Activated naive CD4-positive, alpha-beta T cell treated with anti-CD3 and anti-CD28 coated beads, Interleukin-2, amount 50 U/mL, for 72 hours (primary cell): ENCODE measurements at regions not wholly inside any gene's neighbourhood (a gene's known extent, or its start where the extent isn't known, plus 50 kb on each side); places are given as distances from the start of the nearest gene placed in this dataset.
A peak's percentile ranks its signal among the peaks of the same experiment; 100 is the strongest.
"Not testable (repeated sequence)": the region's sequence is repeated elsewhere in the genome, so short reads cannot be mapped to it uniquely, and the experiment has no call there.

Experiments used
- ATAC-seq, 2 donors: fragments of 150-1000 bp; cut with Tn5 transposase; 2 replicates each; pipeline ENCODE4 v1.10.0; 2021; ENCODE audit warnings: mild to moderate bottlenecking in 2 of 2, moderate library complexity in 2 of 2
- DNase-seq, 2 donors: peaks; one replicate each; pipeline ENCODE4 v3.0.0; 2021 to 2022; ENCODE audit warnings: low spot score in 2 of 2
- H3K27ac Mint-ChIP-seq, 2 donors: one replicate each; pipeline ENCODE4 v1.8.0; 2022; ENCODE audit warnings: mild to moderate bottlenecking in 2 of 2, mixed read lengths in 2 of 2
- H3K36me3 Mint-ChIP-seq, 2 donors: one replicate each; pipeline ENCODE4 v1.8.0; 2022; ENCODE audit warnings: mixed read lengths in 2 of 2
- H3K9me3 Mint-ChIP-seq, 2 donors: one replicate each; pipeline ENCODE4 v1.8.0; 2022; ENCODE audit warnings: mixed read lengths in 2 of 2

DNA sequence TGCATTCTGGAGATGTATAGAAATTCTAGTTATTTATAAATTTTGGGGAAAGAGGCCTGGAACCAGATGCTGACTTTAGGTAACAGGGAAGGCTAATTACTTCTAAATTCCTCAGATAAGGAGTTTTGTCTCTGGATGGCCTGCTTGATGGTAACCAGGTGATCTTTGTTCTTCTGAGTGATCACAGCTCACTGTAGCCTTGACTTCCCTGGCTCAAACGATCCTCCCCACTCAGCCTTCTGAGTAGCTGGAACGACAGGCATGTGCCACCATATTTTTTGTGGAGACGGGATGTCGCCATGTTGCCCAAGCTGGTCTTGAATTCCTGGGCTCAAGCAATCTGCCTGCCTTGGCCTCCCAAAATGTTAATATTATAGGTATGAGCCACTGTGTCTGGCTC, 54.4 kb upstream of the MSH6 start:
- DNase-seq (no peak), ATAC-seq (no peak)
- H3K27ac Mint-ChIP-seq = no peak overlapping the region
- no peaks in the 10 kb centered on the region for H3K9me3 Mint-ChIP-seq
- H3K36me3 Mint-ChIP-seq = no peaks in the 10 kb centered on the region

DNA sequence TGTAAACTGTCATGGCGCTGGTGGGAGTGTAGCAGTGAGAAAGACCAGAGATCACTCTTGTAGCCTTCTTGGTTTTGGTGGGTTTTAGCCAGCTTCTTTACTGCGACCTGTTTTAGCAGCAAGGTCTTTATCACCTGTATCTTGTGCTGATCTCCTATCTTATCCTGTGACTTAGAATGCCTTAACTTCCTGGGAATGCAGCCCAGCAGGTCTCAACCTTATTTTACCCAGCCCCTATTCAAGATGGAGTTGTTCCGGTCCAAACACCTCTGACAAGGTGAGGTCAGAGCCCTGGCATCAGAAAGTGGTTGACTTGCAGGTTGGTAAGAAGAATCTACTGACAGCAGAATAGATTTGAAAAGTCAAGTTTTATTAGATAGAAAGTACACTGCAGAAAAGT, 55.0 kb upstream of the MSH6 start:
- no peak for ATAC-seq
- H3K36me3 Mint-ChIP-seq = no peaks in the 10 kb centered on the region

DNA sequence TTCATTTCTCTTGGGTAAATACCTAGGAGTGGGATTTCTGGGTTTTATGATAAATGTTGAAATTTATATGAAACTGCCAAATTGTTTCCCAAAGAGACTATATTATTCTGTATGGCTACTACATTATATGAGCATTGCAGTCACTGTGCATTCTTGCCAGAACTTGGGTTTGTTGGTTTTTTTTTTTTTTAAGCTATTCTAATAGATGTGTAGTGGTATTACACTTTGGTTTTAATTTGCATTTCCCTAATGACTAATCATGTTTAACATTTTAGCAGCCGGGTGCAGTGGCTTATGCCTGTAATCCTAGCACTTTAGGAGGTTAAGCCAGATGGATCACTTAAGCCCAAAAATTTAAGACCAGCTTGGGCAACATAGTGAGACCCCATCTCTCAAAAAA, 56.0 kb upstream of the MSH6 start:
- H3K36me3 Mint-ChIP-seq, H3K27ac Mint-ChIP-seq, DNase-seq, H3K9me3 Mint-ChIP-seq, ATAC-seq: not testable (repeated sequence)

More for the DNA sequence above, 55.0 kb upstream of the MSH6 start:
- DNase-seq = no peak
- Mint-ChIP-seq H3K9me3 (no peaks in the 10 kb centered on the region), H3K27ac (no peak overlapping the region)

GRCh38 chr2:47725808-47726207, 57.1 kb upstream of the MSH6 start:
- DNase-seq (no peak), ATAC-seq (no peak)
- H3K9me3 Mint-ChIP-seq = no peaks in the 10 kb centered on the region
- H3K36me3 Mint-ChIP-seq = no peaks in the 10 kb centered on the region
- no peak overlapping the region for H3K27ac Mint-ChIP-seq

DNA sequence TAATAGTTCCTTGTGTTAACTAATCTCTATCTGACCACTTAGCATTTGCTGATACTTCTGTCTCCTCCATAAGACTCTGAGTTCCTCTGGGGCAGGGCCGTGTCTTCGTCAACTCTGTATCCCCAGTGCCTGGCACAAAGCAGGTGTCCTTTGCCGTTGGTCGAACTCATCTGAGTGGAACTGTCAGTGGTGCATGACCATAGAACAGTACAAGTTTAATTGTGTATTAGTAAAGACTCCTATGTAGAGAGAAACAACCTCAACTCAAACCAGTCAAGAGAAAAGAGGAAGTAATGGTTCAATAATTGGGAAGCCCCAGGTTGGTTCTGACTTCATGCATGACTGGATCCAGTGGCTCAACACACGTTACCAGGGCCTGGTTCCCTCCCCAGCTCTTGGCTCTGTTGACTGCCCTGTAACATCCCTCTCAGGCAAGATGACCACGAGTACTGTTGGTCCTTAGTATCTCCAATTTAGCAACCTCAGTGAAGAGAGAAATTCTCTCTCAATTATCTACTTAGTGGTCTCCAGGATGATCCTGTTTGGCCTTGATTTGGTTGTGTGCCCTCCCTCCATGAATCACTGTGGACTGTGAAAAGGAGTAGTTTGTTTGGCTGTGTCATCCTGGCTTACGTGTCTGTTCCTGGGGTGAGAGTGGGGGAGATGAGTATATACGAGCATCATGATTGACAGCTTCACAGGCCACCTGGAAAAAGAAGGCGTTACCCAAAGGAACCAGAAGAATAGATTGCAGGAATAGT, 58.5 kb upstream of the MSH6 start:
- H3K36me3 Mint-ChIP-seq = no peaks in the 10 kb centered on the region
- DNase-seq = no peak
- H3K9me3 Mint-ChIP-seq = no peaks in the 10 kb centered on the region
- no peak for ATAC-seq
- H3K27ac Mint-ChIP-seq = no peak overlapping the region

GRCh38 chr2:47721296-47721695, 61.6 kb upstream of the MSH6 start:
- DNase-seq = no peak
- H3K27ac Mint-ChIP-seq = no peak overlapping the region
- no peaks in the 10 kb centered on the region for H3K9me3 Mint-ChIP-seq
- no peaks in the 10 kb centered on the region for H3K36me3 Mint-ChIP-seq
- no peak for ATAC-seq

DNA sequence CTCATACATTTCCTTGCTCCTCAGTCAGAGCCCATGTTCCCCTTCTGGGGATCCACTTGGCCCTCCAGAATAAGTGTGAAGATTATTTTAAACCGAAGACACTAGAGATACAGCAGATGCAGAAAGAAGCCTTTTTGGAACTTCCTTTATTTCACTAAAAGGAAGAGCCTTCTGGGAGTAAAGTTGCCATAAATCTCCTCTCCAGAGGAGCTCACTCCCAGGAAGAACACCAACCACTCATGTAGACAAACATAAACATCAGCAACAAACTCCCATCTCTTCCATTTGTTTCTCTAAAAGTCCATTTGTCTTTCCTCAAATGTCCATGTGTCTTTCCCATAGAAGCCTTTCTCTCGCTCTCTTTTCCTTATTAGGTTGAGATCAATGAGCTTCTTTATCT, 62.4 kb upstream of the MSH6 start:
- ATAC-seq = no peak
- H3K27ac Mint-ChIP-seq = no peak overlapping the region
- no peaks in the 10 kb centered on the region for H3K36me3 Mint-ChIP-seq
- no peaks in the 10 kb centered on the region for H3K9me3 Mint-ChIP-seq
- DNase-seq = no peak

- ATAC-seq = peak in 1 of 2 donors; percentile 36
- H3K9me3 Mint-ChIP-seq = no peaks in the 10 kb centered on the region
- H3K36me3 Mint-ChIP-seq = no peaks in the 10 kb centered on the region
- H3K27ac Mint-ChIP-seq = no peak overlapping the region
- DNase-seq = no peak
These were observed 62.9 kb upstream of the MSH6 start for GRCh38 chr2:47720036-47720435.

GRCh38 chr2:47719099-47719498, 63.8 kb upstream of the MSH6 start:
- ATAC-seq (peak in 1 of 2 donors; percentile 66), DNase-seq (no peak)
- H3K9me3 Mint-ChIP-seq = no peaks in the 10 kb centered on the region
- H3K36me3 Mint-ChIP-seq = no peaks in the 10 kb centered on the region
- H3K27ac Mint-ChIP-seq = no peak overlapping the region

- H3K27ac Mint-ChIP-seq, ATAC-seq, H3K36me3 Mint-ChIP-seq, H3K9me3 Mint-ChIP-seq, DNase-seq: not testable (repeated sequence)
These were observed 66.6 kb upstream of the MSH6 start for GRCh38 chr2:47716307-47716706.

DNA sequence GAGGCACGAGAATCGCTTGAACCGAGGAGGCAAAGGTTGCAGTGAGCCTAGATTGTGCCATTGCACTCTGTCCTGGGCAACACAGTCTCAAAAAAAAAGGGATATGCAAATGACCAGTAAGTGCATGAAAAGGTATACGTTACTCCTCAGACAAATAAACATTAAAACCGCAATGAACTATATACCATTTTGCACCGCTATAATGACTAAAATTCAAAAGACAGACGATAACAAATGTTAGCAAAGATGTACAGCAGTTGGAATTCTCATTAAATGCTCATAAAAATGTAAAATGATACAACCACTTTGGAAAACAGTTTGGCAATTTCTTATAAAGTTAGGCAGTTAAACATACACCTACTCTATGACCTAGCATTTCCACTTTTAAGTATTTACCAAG, 67.4 kb upstream of the MSH6 start:
- Mint-ChIP-seq H3K27ac (no peak overlapping the region), H3K9me3 (no peaks in the 10 kb centered on the region), H3K36me3 (no peaks in the 10 kb centered on the region)
- DNase-seq = no peak
- no peak for ATAC-seq

DNA sequence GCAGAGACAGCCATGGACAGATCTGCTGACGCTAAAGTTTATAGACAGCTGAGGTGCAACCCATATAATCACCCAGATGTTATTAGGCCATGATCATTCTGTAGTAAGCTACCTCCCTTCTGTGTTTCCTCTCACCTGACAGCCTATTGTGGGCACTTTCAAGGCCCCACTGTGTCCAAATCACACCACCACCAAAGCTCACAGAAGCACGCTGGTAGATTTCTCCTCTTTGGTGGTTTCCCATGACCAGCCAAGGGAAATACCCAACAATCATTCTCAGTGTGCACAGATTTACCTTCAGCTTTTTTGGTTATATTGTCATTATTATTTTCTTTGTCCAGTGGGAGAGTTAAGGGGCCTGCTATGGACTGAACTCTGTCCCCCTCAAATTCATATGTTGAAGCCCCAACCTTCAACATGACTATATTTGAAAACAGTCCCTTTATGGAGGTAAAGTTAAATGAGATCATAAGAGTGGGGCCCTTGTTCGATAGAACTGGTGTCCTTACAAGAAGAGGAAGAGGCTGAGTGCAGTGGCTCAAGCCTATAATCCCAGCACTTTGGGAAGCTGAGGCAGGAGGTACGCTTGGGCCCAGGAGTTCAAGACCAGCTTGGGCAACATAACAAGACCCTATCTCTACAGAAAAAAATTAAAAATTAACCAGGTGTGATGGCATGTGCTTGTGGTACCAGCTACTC, 74.0 kb upstream of the MSH6 start:
- Mint-ChIP-seq H3K9me3 (no peaks in the 10 kb centered on the region), H3K36me3 (no peaks in the 10 kb centered on the region)
- no peak for ATAC-seq

DNA sequence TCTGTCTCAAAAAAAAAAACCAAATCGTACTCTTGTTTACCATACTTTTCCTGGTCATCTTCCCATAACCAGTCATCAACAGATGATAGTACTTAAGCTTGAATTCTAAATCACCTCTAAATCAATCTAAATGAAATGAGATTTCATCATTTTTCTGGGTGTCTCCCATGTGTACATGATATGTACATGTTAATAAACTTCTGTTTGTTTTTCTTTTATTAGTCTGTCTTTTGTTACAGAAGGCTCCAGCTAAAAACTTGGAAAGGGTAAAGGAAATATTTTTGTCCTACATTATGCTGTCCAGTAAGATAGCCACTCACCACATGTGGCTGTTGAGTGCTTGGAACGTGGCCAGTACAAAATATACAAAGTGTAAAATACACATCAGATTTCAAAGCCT, 78.7 kb upstream of the MSH6 start:
- Mint-ChIP-seq H3K36me3 (no peaks in the 10 kb centered on the region), H3K27ac (no peak overlapping the region), H3K9me3 (no peaks in the 10 kb centered on the region)
- DNase-seq (no peak), ATAC-seq (no peak)

More for the DNA sequence above, 74.0 kb upstream of the MSH6 start:
- no peak for DNase-seq
- H3K27ac Mint-ChIP-seq = no peak overlapping the region

DNA sequence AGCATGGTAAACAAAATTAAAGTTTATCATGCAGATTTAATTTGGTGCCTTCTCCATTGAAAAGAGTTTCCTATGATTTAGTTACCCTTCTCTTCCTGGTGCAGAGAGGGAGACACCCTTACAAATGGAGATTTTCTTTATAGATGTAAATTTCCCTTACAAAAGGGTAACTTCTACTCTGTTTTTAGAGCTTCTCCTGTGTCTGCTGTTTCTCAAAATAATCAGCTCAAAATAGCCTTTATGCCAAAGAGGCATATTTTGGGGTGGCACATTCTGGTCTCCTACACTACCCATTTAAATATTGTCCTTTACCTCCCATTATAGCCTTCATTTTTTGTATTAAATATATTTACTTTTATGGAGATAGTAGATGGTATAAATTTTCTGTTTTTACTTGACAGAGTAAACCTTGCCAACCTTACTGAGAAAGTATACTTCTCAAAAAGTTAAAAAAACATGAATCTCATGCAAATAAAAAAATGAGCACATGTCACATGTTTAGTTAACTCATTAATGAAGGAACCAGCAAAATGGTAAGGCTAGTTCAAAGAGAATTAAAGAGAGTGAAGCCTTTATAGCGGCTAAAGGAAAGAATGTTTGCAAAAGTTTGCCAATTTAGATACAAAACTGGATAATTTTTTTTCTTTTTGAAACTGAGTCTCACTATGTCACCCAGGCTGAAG, 83.3 kb upstream of the MSH6 start:
- H3K27ac Mint-ChIP-seq = no peak overlapping the region
- no peaks in the 10 kb centered on the region for H3K36me3 Mint-ChIP-seq
- no peaks in the 10 kb centered on the region for H3K9me3 Mint-ChIP-seq
- DNase-seq (no peak), ATAC-seq (no peak)

DNA sequence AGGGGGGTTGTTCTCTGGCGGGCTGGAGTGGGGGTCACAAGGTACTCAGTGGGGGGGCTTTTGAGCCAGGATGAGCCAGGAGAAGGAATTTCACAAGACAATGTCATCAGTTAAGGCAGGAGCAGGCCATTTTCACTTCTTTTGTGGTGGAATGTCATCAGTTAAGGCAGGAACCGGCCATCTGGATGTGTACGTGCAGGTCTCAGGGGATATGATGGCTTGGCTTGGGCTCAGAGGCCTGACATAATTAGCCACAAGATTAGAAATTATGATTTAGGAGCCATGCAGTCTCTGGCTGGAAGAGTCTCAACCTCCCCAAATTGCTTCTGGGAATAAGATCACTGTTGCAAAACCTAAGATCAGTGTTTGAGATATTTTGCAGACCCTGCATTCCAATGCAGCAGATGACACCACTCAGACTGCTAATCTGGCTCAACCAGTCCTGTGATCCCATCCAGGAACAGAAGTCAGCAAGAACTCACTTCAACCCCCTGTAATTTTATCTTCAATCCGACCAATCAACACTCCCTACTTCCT, 84.4 kb upstream of the MSH6 start:
- not testable (repeated sequence) for H3K9me3 Mint-ChIP-seq, ATAC-seq, H3K36me3 Mint-ChIP-seq, H3K27ac Mint-ChIP-seq, DNase-seq

DNA sequence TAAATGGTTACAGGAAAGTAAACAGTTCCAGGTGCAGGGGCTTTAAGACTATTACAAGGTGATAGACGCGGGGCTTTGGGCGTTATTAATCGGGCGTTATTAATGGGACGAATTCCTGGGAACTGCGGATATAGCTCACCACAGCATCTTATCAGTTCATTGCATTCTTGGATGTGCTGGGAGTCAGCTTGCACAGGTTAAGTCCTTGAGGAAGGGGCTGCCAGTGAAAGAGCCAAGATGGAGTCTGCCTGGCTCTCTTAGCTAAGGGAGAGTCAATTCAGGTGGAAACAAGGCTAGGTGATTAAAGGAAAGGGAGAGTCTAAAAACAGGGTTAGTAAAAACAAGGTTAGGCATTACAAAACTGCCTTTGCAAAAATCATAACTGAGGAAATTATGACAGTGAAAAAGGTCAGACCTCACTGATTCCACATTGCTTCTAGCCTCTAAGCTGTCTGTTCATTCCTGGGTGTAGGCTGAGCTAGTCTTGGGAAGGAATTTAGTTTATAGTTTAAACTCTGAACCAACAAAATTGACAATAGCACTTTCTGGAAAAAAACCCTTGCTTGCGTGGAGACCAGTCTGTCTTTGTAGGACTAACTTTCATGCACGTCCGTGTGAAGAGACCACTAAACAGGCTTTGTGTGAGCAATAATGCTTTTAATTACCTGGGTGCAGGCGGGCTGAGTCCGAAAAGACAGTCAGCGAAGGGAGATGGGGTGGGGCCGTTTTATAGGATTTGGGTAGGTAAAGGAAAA, 85.1 kb upstream of the MSH6 start:
- not testable (repeated sequence) for H3K36me3 Mint-ChIP-seq

More for the DNA sequence above, 85.1 kb upstream of the MSH6 start:
- not testable (repeated sequence) for H3K9me3 Mint-ChIP-seq, DNase-seq, H3K27ac Mint-ChIP-seq, ATAC-seq
